Stomach (tissue), 8 donors: ENCODE measurements at regions not wholly inside any gene's neighbourhood (a gene's known extent, or its start where the extent isn't known, plus 50 kb on each side); places are given as distances from the start of the nearest gene placed in this dataset.
A peak's percentile ranks its signal among the peaks of the same experiment; 100 is the strongest.
"Not testable (repeated sequence)": the region's sequence is repeated elsewhere in the genome, so short reads cannot be mapped to it uniquely, and the experiment has no call there.

Experiments
- DNase-seq, 2 donors: peaks; one replicate each; pipeline versions ENCODE4 v3.0.0 to v3.0.0-alpha.2; 2013 to 2019
- H3K27ac ChIP-seq, 5 donors: fragments of 200-600 bp in 4 of 5; sonication (generic) in 4 of 5; one replicate each; pipeline ENCODE4 v1.5.1; 2013 to 2019; ENCODE audit warnings: mild to moderate bottlenecking in 1 of 5, moderate library complexity in 1 of 5
- H3K27me3 ChIP-seq, 3 donors: fragments of 200-600 bp; sonication (generic); one replicate each; pipeline ENCODE4 v1.5.1; 2017 to 2019; ENCODE audit warnings: mixed run types in 1 of 3
- H3K36me3 ChIP-seq, 4 donors: fragments of 200-600 bp; sonication (generic); 1 replicate in 3 of 4; 2 replicates in 1 of 4; pipeline ENCODE4 v1.5.1; 2016 to 2019
- H3K4me1 ChIP-seq, 4 donors: fragments of 200-600 bp; sonication (generic); one replicate each; pipeline ENCODE4 v1.5.1; 2016 to 2019
- H3K4me3 ChIP-seq, 4 donors: fragments of 200-600 bp; sonication (generic) in 3 of 4; one replicate each; pipeline ENCODE4 v1.5.1; 2016 to 2019; ENCODE audit warnings: mild to moderate bottlenecking in 1 of 4
- H3K9me3 ChIP-seq, 4 donors: fragments of 200-600 bp; sonication (generic); one replicate each; pipeline ENCODE4 v1.5.1; 2016 to 2019
- CTCF ChIP-seq, 7 experiments: fragments of 450-650 bp in 4 of 7; fragments of 200-600 bp in 3 of 7; sonication (generic) in 3 of 7; IDR thresholded peaks; one replicate each; pipeline ENCODE4 v1.5.1; 2016 to 2019; ENCODE audit warnings: antibody characterized with exemption in 7 of 7, control low read depth in 2 of 7, mild to moderate bottlenecking in 1 of 7
- EP300 ChIP-seq: sonication (generic); formaldehyde crosslinking; IDR thresholded peaks from one replicate; pipeline ENCODE4 v1.6.1; 2017; ENCODE audit warnings: antibody characterized with exemption
- POLR2A ChIP-seq, 4 donors: fragments of 450-650 bp; IDR thresholded peaks; one replicate each; pipeline ENCODE4 v1.6.1; 2016; ENCODE audit warnings: antibody characterized with exemption in 4 of 4, control low read depth in 2 of 4, mild to moderate bottlenecking in 1 of 4, moderate library complexity in 1 of 4
- POLR2AphosphoS5 ChIP-seq, 3 donors: sonication (generic); formaldehyde crosslinking; IDR thresholded peaks; one replicate each; pipeline ENCODE4 v1.6.1; 2016; ENCODE audit warnings: antibody characterized with exemption in 3 of 3
- WGBS, 5 donors: extraction: QIAGEN DNeasy Blood & Tissue Kit in 3 of 5; methylation state at CpG; one replicate each; pipeline versions ENCODE4 v1.1.5 to v1.1.7; 2013 to 2018; 5-methylcytosine and 5-hydroxymethylcytosine counted together
- intact Hi-C: fragments of 100-400 bp; cut with DNase I; formaldehyde crosslinking; loops from one replicate; pipeline ENCODE4 v1.15.1; 2023; ENCODE audit warnings: low total_unique reads
- donor health status: healthy with polysubstance abuse.
- donor health status: Bipolar disorder and iron deficiency.
- donor health status: healthy.

GRCh38 chr1:143728802-143729448 lies 242.9 kb downstream of the FAM72C start:
- H3K9me3 ChIP-seq, H3K4me3 ChIP-seq, intact Hi-C loops, DNase-seq, H3K4me1 ChIP-seq, H3K27me3 ChIP-seq, H3K36me3 ChIP-seq, H3K27ac ChIP-seq: not testable (repeated sequence)
- 2 to 5% (median 2%) methylated on average over 6 to 7 of the region's 31 CpGs; no CpG with 5 or more reads in 1 of the 5 donors for WGBS, 5 donors

GRCh38 chr1:143727263-143727662 lies 244.5 kb downstream of the FAM72C start:
- Histone ChIP-seq H3K27ac (no peak overlapping the region), H3K4me1 (no peaks in the 10 kb centered on the region), H3K27me3 (peaks cover 0 to 9% (median 5%) of the 10 kb centered on the region in 3 donors), H3K4me3 (no peak overlapping the region), H3K9me3 (no peaks in the 10 kb centered on the region), H3K36me3 (no peaks in the 10 kb centered on the region)
- TF ChIP-seq POLR2A (IDR thresholded peaks at IDR 0.05) (no peak), POLR2AphosphoS5 (IDR thresholded peaks at IDR 0.05) (no peak), EP300 (no peak), CTCF (IDR thresholded peaks at IDR 0.05) (no peak)
- WGBS, 5 donors, result 88 to 96% (median 93%) methylated on average over 1 of the region's 1 CpG
- intact Hi-C loops, result no loop called here
- no peak for DNase-seq

- intact Hi-C loops, result no loop called here
- TF ChIP-seq POLR2A (IDR thresholded peaks at IDR 0.05) (no peak), CTCF (IDR thresholded peaks at IDR 0.05) (no peak), POLR2AphosphoS5 (IDR thresholded peaks at IDR 0.05) (no peak), EP300 (no peak)
- Histone ChIP-seq H3K4me1 (no peaks in the 10 kb centered on the region), H3K27ac (no peak overlapping the region), H3K36me3 (no peaks in the 10 kb centered on the region), H3K4me3 (no peak overlapping the region), H3K27me3 (peaks cover 0 to 35% (median 30%) of the 10 kb centered on the region in 3 donors), H3K9me3 (no peaks in the 10 kb centered on the region)
- 22 to 80% (median 28%) methylated on average over 1 to 7 of the region's 7 CpGs for WGBS, 5 donors
- no peak for DNase-seq
Observed at GRCh38 chr1:143721024-143721373, 250.8 kb downstream of the FAM72C start.

- Histone ChIP-seq H3K36me3 (no peaks in the 10 kb centered on the region), H3K27ac (no peak overlapping the region), H3K27me3 (peaks cover 0 to 32% (median 28%) of the 10 kb centered on the region in 3 donors), H3K9me3 (no peaks in the 10 kb centered on the region), H3K4me1 (no peaks in the 10 kb centered on the region), H3K4me3 (no peak overlapping the region)
- 4 to 11% (median 9%) methylated on average over 8 to 24 of the region's 24 CpGs for WGBS, 5 donors
- TF ChIP-seq EP300, result no peak
- no peak for TF ChIP-seq POLR2A (IDR thresholded peaks at IDR 0.05)
- TF ChIP-seq POLR2AphosphoS5 (IDR thresholded peaks at IDR 0.05), result no peak
- TF ChIP-seq CTCF (IDR thresholded peaks at IDR 0.05), result no peak
- intact Hi-C loops, result no loop called here
- DNase-seq, result peak in 1 of 2 donors; percentile 85
Observed at GRCh38 chr1:143720087-143721023, 251.4 kb downstream of the FAM72C start.
